Muscle layer of colon (tissue), 2 donors: ENCODE measurements at regions not wholly inside any gene's neighbourhood (a gene's known extent, or its start where the extent isn't known, plus 50 kb on each side); places are given as distances from the start of the nearest gene placed in this dataset.

Experiments
- H3K27ac ChIP-seq: one replicate; pipeline ENCODE4 v1.7.0; 2013; ENCODE audit warnings: low read depth, mild to moderate bottlenecking, low read length, moderate library complexity
- H3K27me3 ChIP-seq, 2 donors: one replicate each; pipeline ENCODE4 v1.7.0; 2013; ENCODE audit warnings: low read length in 2 of 2, mild to moderate bottlenecking in 2 of 2; ENCODE audit not compliant: insufficient read depth in 2 of 2, control insufficient read depth in 1 of 2
- H3K36me3 ChIP-seq: one replicate; pipeline ENCODE4 v1.7.0; 2013; ENCODE audit warnings: mild to moderate bottlenecking, low read length; ENCODE audit not compliant: insufficient read depth
- H3K4me1 ChIP-seq: one replicate; pipeline ENCODE4 v1.7.0; 2013; ENCODE audit warnings: mild to moderate bottlenecking, low read length; ENCODE audit not compliant: insufficient read depth
- H3K4me3 ChIP-seq, 2 donors: one replicate each; pipeline ENCODE4 v1.7.0; 2013; ENCODE audit warnings: low read length in 2 of 2, low read depth in 1 of 2, mild to moderate bottlenecking in 1 of 2, moderate library complexity in 1 of 2
- H3K9ac ChIP-seq: one replicate; pipeline ENCODE4 v1.7.0; 2013; ENCODE audit warnings: low read length
- H3K9me3 ChIP-seq: one replicate; pipeline ENCODE4 v1.7.0; 2013; ENCODE audit warnings: mild to moderate bottlenecking, low read length
- donor health status: abdominal sarcoma.
- donor health status: Adenocarcinoma of cecum.

DNA sequence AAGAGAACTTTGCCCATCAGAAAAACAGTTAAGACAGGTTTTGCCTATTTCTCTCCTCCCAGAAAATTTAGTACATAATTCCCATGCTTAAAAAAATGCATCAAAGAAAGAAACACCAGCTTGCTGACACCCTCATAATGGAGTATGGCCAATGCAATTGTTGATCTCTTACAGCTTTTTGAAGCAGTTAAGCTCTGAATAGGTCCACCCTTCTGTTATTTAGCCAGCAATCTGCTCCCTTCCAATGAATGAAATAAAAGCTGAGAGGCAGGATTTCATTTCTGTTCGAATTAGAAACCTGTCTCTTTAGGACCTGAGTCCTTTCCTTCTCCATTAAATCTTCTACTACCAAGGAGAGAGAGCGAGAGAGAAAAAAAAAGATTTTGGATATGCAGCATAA is 288.7 kb downstream of the RNF144B start:
- Histone ChIP-seq H3K27me3 (no peaks in the 10 kb centered on the region), H3K4me1 (no peaks in the 10 kb centered on the region), H3K4me3 (no peak overlapping the region), H3K9me3 (no peaks in the 10 kb centered on the region), H3K27ac (no peak overlapping the region), H3K9ac (no peak overlapping the region), H3K36me3 (no peaks in the 10 kb centered on the region)

DNA sequence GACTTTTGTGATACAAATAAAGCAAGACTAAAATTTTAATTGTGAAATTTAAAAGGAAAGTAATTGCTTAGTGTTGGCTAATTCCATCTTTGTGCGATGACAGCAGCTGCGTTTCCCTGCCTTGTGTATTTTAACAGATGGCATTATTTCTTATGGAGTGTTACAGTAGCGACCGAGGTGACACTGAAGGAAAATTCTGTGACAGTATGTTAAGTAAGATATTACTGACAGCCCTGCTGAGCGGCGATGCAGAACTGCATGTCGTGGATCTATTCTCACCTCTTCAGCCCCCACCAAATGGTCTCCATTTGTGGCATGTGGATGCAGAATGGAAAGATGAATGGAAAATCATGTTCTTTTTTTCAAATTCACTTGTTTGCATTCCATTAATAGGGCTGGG is 289.4 kb downstream of the RNF144B start:
- Histone ChIP-seq H3K4me3 (no peak overlapping the region), H3K27me3 (no peaks in the 10 kb centered on the region), H3K9me3 (no peaks in the 10 kb centered on the region), H3K36me3 (no peaks in the 10 kb centered on the region), H3K4me1 (no peaks in the 10 kb centered on the region), H3K9ac (no peak overlapping the region), H3K27ac (no peak overlapping the region)

DNA sequence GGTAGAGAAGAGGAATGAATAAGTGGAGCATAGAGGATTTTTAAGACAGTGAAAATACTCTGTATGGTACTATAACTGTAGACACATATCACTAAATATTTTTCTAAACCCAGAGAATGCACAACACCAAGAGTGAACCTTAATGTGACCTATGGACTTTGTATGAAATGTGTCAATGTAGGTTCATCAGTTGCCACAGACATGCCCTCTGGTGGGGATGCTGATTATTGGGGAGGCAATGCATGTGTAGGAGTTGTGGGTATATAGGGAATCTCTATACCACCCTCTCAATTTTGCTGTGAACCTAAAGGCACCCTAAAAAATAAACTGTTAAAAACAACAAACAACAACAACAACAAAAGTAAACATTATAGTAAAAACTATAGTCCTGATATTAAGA is 293.7 kb downstream of the RNF144B start:
- H3K36me3 ChIP-seq, result no peaks in the 10 kb centered on the region
- no peak overlapping the region for H3K9ac ChIP-seq
- H3K4me1 ChIP-seq, result no peaks in the 10 kb centered on the region
- no peaks in the 10 kb centered on the region for H3K9me3 ChIP-seq
- no peaks in the 10 kb centered on the region for H3K27me3 ChIP-seq
- H3K4me3 ChIP-seq, result no peak overlapping the region
- no peak overlapping the region for H3K27ac ChIP-seq

DNA sequence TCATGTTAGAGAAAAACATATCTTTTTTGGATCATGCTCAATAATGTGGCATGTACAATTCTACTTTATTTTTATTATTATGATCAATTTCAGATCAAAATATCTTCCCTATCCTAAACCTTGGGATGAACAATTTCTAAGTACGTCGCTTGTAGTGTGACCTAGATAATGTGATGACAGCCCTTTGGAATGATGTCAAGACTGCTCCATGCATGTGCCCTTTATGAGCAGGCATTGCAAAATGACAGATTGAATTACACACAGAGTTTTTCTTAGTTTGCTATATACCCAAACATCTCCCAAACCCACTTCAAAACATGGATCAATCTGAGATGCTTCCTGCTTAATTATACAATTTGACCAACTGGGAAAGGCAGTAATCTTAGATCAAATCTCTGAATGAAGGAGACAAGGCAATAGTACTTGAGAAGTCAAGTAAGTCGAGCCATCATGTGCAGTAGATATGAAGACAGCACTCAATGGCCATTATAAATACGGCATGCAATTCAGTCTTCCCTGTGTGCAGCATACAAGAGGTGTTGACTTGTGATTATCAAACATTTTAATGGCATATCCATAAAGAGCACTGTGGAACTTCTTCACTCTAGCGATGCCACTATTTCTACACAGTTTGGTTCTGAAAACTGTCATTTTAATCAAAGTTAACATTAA is 294.8 kb downstream of the RNF144B start:
- Histone ChIP-seq H3K27me3 (no peaks in the 10 kb centered on the region), H3K9me3 (no peaks in the 10 kb centered on the region), H3K4me3 (no peak overlapping the region), H3K9ac (no peak overlapping the region), H3K36me3 (no peaks in the 10 kb centered on the region), H3K4me1 (no peaks in the 10 kb centered on the region), H3K27ac (no peak overlapping the region)

DNA sequence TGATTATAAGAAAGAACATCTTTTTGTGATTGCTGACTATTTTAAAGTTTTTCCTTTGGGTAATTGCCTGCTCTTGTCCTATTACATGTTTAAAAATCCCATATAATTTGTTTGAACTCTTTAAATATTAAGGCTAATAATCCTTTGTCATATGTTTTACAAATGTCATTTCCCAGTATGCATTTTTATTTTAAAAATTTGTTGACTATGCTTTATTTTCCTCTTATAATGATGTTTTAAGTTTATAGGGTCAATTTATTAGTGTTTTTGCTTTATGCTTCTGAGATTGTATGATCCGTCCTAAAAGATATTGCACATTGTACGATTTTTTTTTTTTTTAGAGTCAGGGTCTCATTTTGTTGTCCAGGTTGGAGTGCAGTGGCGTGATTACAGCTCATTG is 297.2 kb downstream of the RNF144B start:
- H3K36me3 ChIP-seq, result no peaks in the 10 kb centered on the region
- H3K27me3 ChIP-seq, result no peaks in the 10 kb centered on the region
- no peaks in the 10 kb centered on the region for H3K4me1 ChIP-seq
- no peak overlapping the region for H3K4me3 ChIP-seq
- H3K9me3 ChIP-seq, result no peaks in the 10 kb centered on the region
- H3K9ac ChIP-seq, result no peak overlapping the region
- no peak overlapping the region for H3K27ac ChIP-seq

DNA sequence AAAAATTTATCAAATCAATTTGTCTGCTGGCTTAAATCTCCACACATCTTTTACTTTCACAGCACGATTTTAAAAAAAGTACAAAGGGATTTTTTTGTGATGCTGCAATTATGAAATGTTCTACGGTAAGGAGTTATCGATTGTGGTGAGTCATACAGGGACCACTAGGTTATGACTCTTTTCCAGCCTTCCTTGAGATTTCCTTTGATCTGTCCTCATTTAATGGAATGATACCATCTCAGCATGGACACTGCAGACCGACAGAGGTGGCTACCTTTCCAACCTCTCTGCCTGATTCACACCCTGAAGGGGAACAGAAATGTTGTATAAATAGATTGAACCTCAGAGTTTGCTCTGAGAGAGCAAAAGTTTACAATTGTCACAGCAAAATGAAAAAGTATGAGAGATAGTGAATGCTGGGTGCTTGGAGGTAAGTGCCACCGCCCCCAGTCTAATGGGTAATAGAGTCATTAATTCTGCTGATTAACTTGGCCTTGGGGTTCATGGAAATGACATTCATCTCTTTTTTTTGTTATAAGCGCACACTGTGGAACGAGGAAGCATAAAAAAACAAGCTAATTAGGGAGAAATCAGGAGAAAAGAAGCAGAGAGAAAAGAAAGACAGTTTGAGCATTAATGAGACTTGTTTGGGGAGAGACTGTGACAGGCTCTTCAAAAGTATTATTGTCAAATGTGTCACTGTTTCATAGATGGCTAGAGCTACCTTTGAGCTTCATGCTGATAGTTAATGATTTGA is 306.0 kb downstream of the RNF144B start:
- Histone ChIP-seq H3K9ac (no peak overlapping the region), H3K4me1 (no peaks in the 10 kb centered on the region), H3K4me3 (no peak overlapping the region)

DNA sequence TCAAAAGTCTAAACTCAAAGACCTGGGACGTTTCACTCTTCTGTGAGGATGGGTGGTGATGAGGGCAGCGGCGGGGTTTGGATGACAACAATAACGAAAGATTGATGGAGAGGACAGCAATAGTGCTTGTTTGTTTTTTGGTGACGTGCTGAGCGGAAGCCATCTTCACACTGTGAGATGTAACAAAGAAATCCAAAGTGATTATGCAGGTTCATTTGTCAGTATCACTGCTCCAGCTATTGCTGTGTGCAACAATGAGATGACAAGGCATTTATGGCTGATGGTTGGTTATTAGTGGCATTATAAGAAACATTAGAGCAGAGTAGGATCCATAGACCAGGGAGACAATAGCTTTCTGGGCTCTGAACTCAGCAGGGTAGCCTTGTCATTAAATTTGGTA is 306.7 kb downstream of the RNF144B start:
- no peak overlapping the region for H3K9ac ChIP-seq
- H3K9me3 ChIP-seq, result no peaks in the 10 kb centered on the region
- no peaks in the 10 kb centered on the region for H3K27me3 ChIP-seq
- no peak overlapping the region for H3K27ac ChIP-seq
- H3K4me3 ChIP-seq, result no peak overlapping the region
- H3K4me1 ChIP-seq, result no peaks in the 10 kb centered on the region
- H3K36me3 ChIP-seq, result no peaks in the 10 kb centered on the region

More for the DNA sequence above, 306.0 kb downstream of the RNF144B start:
- Histone ChIP-seq H3K9me3 (no peaks in the 10 kb centered on the region), H3K27me3 (no peaks in the 10 kb centered on the region), H3K36me3 (no peaks in the 10 kb centered on the region), H3K27ac (no peak overlapping the region)

DNA sequence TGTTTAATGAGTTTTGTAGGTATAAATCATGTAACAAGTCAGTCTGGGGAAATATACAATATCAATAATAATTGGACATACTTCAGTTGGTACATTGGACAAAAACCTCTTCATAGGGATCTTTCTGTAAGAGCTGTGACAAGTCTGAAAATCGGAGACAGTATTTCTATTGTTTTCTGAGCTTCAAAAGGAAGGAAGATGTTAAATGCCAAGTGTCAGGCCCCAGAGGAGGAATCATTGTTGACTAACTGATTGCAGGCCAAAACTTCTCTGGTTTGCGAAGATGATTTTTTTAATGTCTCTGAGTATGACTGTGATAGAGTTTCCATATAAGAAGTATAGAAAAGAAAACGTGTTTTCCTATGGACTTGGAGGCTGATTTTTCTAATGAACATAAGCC is 316.4 kb downstream of the RNF144B start:
- H3K9me3 ChIP-seq, result no peaks in the 10 kb centered on the region
- no peaks in the 10 kb centered on the region for H3K4me1 ChIP-seq
- no peaks in the 10 kb centered on the region for H3K27me3 ChIP-seq

DNA sequence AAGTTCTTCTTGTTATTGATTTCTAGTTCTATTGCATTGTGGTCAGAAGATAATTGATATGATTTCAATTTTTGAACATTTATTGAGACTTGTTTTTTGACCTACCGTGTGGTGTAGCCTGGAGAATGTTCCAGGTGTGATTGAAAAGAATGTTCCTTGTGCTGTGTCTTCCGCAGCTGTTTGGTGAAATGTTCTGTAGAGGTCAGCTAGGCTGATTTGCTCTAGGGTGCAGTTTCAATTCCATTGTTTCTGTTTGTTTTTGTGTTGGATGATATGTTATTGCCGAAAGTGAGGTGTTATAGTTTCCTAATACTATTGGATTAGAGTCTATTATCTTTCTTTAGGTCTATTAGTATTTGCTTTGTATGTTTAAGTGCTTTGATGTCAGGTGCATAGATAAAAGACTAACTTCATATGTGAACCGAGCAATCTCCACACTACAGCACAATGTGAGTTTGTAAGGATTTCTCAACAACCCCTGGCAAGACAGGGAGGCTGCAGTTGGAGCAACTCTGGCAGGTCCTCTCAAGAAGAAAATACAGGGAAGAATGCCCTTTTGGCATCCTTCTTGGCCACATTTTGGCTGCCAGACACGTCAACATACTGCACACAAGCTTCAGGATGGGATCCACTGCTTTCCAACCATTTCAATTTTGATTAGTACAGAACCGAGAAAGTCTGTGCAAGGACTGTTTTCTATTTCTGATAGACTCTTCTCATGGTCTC is 320.7 kb downstream of the RNF144B start:
- H3K4me3 ChIP-seq, result no peak overlapping the region
- H3K4me1 ChIP-seq, result no peaks in the 10 kb centered on the region
- no peaks in the 10 kb centered on the region for H3K27me3 ChIP-seq
- no peaks in the 10 kb centered on the region for H3K9me3 ChIP-seq
- H3K9ac ChIP-seq, result no peak overlapping the region
- no peak overlapping the region for H3K27ac ChIP-seq
- no peaks in the 10 kb centered on the region for H3K36me3 ChIP-seq

More for the DNA sequence above, 316.4 kb downstream of the RNF144B start:
- Histone ChIP-seq H3K4me3 (no peak overlapping the region), H3K27ac (no peak overlapping the region), H3K9ac (no peak overlapping the region), H3K36me3 (no peaks in the 10 kb centered on the region)

DNA sequence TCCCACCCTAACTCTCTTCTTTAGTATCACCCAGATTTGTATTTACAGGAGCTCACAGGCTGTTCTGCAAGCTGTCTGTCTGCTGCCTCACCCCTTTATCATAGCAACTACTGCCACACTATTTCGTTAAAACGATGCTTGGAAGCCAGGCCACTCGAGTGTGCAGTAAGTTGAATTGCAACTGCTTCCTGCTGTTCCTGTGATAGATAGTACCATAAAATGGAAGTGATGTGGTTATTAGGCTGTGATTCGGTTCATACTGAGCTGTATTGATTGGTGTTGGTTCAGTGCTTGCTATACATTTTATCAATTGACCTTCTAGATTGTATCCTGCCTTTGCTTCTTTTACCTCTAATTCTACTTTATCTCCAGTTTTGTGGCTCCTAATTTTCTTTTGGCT is 325.4 kb downstream of the RNF144B start:
- Histone ChIP-seq H3K4me3 (no peak overlapping the region), H3K4me1 (no peaks in the 10 kb centered on the region), H3K9ac (no peak overlapping the region), H3K27ac (no peak overlapping the region), H3K9me3 (no peaks in the 10 kb centered on the region), H3K27me3 (no peaks in the 10 kb centered on the region), H3K36me3 (no peaks in the 10 kb centered on the region)

DNA sequence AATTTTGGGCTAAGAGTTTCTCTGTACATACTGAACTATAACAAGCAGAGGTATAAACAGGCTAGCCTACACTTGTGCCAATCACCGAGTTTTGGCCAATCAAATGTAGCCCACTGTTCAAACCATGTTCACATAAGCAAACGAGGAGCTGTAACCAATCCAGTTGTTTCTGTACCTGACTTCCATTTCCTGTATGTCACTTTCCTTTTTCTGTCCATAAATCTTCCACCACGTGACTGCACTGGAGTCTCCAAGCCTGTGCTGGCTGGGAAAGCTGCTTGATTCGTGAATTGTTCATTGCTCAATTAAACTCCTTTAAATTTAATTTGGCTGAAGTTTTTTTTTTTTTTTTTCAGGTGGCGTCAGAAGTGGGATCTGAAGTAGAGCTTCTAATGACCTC is 332.9 kb downstream of the RNF144B start:
- H3K4me3 ChIP-seq, result no peak overlapping the region
- no peak overlapping the region for H3K27ac ChIP-seq
- no peaks in the 10 kb centered on the region for H3K9me3 ChIP-seq
- no peak overlapping the region for H3K9ac ChIP-seq
- H3K4me1 ChIP-seq, result no peaks in the 10 kb centered on the region
- no peaks in the 10 kb centered on the region for H3K27me3 ChIP-seq
- H3K36me3 ChIP-seq, result no peaks in the 10 kb centered on the region
